Glomerular visceral epithelial cell (primary cell): ENCODE measurements at regions not wholly inside any gene's neighbourhood (a gene's known extent, or its start where the extent isn't known, plus 50 kb on each side); places are given as distances from the start of the nearest gene placed in this dataset.
A peak's percentile ranks its signal among the peaks of the same experiment; 100 is the strongest.

Source experiments
- DNase-seq: peaks from one replicate; pipeline ENCODE4 v3.0.0-alpha.2; 2016; ENCODE audit errors: extremely low spot score

DNA sequence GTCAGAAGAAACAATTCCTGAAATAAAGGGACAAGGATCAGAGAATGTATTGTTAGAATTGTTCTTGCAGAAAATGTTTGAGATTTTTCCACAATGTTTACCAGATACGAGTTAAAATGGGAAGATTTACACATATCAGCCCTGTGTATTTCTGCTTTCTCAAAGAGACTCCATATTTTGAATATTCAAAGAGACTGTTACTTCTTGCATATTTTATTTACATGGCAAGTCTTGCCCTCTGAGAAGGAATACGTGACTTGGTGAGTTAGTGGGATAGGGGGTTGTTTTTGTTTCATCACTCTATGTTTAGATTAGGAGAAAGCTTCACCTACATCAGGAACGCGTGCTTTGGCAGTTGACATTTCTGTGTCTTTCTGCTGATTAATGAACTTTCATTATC lies 56.1 kb upstream of the ZDHHC17 start:
- DNase-seq: no peak

DNA sequence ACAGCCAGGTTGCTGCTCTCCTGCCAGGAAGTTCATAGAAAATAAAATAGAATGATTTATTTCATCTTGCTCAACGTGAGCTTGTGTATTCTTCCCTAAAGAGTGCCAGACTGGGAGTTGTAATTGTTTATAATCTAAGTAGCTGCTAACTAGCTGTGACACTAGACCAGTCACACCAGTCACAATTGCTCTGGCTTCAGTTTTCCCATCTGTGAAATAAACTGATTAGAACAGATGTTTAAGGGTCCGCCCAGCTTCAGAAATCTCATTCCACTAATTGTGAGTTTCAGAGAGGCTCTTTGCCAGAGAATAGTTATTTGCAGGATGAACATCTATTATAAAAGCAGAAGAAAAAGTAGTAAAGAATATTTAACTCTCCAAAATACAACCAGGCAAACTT lies 55.6 kb upstream of the ZDHHC17 start:
- DNase-seq: no peak

DNA sequence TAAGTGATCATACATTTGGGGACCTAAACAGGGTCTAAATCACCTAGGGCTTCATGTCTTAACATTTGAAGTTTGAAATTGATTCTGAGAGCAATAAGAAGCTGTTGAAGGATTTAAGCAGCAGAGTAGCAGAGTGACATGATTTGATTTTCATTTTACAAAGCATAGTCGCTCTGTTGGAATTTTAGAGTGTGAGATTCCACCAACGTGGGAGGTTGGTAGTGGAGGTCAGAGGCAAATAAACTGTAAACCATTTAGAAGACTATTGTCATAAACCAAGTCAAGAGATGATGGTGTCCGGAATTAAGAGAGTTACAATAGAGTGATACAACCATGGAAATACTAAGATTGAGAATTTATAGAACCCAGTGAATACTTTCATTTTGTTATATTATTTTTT lies 52.7 kb upstream of the ZDHHC17 start:
- DNase-seq: peak; percentile 42

DNA sequence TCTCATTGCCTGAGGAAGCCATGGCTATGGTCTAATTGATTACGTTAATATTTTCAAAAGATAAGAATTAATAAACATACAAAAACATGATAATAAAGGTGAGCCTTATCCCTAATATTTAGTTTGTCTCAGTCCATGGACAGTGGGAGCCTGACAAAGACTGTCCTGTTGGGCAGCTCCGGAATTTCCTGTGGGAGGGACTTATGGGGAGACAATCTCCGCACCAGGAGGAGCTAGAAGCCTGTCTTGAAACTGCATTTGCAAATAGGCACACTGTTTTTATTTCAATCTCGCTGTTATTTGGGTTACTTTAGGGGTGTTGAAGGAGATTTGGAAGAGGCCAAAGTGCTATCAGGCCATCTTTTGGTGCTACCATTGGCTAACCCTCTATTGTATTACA lies 50.8 kb upstream of the ZDHHC17 start:
- DNase-seq: peak; percentile 26

DNA sequence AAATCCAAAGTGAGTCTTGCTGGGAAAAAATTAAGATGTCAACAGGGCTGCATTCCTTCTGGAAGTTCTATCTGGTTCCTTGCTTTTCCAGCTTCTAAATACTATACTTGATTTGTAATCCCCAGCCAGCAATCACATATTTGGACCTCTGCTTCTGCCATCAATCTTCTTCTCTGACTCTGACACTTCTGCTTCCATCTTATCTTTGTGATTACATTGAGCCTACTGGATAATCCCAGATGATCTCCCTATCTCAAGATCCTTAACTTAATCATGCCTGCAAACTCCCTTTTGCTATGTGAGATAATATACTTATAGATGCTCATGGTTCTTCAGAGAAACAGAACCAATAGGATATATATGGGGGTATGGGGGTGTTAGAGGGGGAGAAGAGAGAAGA lies 49.9 kb upstream of the ZDHHC17 start:
- DNase-seq: no peak
